HG02571 (cell line): ENCODE measurements at regions not wholly inside any gene's neighbourhood (a gene's known extent, or its start where the extent isn't known, plus 50 kb on each side); places are given as distances from the start of the nearest gene placed in this dataset.
"Not testable (repeated sequence)": the region's sequence is repeated elsewhere in the genome, so short reads cannot be mapped to it uniquely, and the experiment has no call there.

Source experiments
- ATAC-seq: cut with Tn5 transposase; IDR thresholded peaks from one replicate; pipeline ENCODE4 v1.9.1; 2021; ENCODE audit warnings: mild to moderate bottlenecking, moderate library complexity; ENCODE audit not compliant: unreplicated experiment

DNA sequence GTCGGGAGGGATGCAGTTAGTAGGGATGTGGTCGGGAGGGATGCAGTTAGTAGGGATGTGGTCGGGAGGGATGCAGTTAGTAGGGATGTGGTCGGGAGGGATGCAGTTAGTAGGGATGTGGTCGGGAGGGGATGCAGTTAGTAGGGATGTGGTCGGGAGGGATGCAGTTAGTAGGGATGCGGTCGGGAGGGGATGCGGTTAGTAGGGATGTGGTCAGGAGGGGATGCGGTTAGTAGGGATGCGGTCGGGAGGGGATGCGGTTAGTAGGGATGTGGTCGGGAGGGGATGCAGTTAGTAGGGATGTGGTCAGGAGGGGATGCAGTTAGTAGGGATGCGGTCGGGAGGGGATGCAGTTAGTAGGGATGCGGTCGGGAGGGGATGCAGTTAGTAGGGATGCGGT is 96.2 kb downstream of the BDH1 start:
- ATAC-seq, result not testable (repeated sequence)

DNA sequence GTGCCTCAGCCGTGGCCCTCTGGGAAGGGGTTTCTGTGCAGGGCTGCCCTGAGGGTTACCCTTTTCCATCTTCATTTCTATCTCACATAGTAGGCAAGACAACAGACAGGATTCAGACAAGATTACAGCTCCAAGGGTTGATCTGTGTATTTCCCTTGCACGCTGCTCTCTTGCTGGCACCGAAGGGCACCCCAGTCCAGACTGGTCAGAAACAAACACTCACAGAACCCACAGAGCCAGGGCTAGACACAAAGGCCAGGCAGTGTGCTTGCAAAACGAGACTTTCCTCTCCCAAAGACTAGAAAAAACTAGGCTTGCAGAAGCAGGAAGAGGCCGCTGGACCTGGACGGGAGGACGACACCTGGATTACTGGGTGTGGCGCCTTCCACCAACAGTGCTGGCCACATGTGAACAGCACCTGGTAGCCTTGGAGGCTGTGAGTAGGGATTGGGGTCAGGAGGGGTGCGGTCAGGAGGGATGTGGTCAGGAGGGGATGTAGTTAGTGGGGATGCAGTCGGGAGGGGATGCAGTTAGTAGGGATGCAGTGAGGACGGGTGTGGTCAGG is 96.8 kb downstream of the BDH1 start:
- ATAC-seq, result no peak

DNA sequence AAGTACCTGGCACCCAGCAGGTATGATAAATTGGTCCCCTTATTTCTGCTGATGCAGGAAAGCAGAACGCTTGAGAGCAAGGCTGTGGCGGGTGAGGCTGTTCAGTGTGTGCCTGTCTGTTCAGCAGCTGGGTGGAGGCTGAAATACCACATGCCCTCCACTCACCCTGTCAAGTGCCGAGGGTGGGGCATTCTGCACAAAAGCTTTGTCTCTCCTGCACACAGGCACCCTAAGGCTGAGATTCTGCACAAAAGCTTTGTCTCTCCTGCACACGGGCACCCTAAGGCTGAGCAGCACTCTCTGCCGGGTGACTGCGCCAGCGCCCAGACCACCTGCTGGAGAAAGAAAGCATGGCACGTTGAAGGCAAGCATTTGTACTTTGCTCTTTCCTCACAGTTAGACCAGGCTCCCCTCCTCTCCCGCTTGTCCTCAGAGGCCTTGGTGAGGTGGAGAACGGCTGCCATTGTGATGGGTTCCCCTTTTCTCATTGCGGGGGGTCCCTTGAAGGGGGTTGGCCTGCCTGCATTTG is 97.5 kb downstream of the BDH1 start:
- no peak for ATAC-seq

DNA sequence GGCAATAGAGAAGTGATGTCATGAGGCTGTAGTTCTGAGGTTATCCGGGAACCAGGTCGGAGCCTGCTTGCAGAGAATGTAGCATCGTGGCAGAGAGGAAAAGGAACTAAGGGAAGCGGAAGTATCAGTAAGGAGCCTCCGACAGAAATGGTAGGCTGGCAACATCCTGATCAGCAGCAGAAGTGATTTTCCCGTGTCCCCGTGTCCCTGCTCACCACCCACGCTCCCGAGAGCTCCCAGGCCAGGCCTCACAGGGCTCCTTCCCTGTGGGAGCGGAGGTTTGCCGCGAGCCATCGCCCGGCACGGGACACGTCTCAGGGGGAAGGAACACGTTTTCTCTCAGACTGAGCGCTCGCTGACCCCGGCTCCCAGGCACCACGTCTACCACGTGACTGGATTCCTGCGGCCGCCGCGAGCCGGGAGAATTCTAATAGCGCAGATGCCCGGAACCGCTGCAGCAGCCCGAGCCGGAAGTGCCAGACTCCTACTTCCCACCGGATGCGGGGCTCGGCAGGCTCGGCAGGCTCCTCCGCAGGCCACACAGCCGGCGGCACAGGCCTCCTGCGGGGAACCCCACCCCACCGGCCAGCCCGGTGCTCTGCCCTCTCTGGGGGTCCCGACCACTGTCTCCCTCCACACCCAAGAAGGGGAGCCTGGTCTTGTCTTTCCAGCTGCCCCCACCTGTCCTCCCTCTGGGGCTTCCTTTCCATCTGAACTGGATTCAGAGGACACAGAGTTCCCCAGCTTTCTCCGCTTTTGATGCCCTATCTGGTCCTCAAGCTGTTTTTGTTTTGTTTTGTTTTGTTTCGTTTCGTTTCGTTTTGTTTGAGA is 99.3 kb downstream of the BDH1 start:
- peak; percentile 59 for ATAC-seq

DNA sequence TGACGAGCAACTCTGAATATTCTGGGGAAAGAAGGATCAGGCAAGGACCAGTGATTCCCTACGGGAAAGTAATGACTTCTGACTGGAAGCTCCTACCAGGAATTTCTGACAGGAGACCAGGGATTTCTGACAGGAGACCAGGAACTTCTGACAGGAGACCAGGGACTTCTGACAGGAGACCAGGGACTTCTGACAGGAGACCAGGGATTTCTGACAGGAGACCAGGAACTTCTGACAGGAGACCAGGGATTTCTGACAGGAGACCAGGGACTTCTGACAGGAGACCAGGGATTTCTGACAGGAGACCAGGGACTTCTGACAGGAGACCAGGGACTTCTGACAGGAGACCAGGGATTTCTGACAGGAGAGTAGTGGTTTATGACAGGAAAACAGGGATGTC is 100.9 kb downstream of the BDH1 start:
- not testable (repeated sequence) for ATAC-seq

DNA sequence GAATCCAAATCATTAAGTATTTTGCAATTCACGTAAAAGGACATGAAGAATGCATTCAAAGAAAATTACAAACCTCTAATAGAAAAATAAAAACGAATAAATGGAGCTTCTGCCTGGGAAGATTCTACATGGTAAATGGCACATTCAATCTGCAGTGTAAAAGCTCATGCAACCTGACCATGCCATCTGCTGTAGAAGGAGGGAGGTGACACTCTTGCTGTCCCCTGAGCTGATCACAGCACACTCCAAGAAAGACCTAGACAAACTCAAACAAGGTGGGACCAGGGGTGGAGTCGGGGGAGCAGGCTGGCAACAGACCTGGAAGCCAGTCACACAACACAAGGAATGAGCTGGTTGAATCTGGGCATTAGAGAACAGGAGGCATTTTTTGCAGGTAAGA is 101.8 kb downstream of the BDH1 start:
- no peak for ATAC-seq

DNA sequence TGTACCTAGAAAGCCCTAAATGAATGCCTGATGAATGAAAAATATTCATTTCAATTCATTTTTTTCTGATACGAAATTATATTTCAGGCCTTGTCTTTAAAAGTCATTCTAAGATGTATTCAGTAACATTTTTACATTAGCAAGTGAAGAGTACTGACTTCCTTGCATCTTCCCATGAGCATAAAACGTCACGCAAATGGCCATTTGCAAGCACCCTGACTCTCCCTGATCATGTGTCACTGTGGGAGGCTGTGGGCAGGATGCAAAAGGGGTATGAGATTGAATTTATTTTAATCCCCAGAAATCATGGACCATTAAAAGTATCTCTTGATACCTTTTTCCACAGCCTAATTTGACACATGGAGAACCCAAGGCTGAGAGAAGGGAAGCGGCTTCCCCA is 105.0 kb downstream of the BDH1 start:
- no peak for ATAC-seq

DNA sequence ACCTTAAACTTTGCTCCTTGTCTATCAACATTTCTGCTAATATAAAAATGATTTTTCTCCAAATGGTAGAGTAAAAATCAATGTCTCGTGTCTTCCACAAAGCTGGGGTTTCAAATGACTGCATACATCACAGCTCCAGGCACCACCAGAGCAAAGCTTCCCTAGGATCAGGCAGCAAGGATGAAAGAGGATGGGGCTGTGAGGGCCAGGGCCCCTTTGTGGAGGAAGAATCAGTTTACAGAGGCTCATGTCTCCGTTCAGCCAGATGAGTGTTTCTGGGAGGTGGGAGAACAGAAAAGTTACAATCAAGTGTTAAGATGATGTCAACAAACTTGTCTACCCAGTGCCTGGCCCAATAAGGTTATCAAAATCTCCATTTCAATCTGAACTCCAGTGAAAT is 105.5 kb downstream of the BDH1 start:
- no peak for ATAC-seq

DNA sequence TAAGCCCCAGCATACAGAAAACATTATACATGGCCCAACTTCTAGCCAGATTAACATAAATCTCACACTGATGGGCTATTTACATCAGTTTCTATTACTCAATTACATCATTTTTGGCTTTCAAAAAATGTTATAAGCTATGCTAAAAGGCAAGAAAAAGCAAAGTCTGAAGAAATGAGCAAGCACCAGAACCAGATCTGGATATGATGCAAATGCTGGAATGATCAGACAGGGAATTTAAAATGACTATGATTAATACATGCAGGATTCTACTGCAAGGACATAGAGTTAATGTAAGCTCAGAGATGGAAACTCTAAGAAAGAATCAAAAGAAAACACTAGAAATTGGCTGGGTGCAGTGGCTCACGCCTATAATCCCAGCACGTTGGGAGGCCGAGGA is 106.6 kb downstream of the BDH1 start:
- ATAC-seq, result not testable (repeated sequence)

DNA sequence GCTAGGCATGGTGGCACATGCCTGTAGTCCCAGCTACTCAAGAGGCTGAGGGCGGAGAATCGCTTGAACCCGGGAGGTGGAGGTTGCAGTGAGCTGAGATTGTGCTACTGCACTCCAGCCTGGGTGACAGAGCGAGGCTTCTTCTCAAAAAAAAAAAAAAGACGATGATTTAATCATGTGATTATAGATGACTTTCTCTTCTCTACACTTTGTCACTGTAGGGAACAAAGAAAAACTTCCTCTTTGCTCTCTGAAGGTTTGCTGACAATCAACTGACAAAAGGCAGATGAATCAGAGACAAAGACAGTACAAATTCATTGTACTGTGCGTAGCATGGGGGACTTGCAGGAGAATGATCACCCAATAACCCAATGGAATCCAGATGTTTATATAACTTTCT is 108.0 kb downstream of the BDH1 start:
- not testable (repeated sequence) for ATAC-seq

DNA sequence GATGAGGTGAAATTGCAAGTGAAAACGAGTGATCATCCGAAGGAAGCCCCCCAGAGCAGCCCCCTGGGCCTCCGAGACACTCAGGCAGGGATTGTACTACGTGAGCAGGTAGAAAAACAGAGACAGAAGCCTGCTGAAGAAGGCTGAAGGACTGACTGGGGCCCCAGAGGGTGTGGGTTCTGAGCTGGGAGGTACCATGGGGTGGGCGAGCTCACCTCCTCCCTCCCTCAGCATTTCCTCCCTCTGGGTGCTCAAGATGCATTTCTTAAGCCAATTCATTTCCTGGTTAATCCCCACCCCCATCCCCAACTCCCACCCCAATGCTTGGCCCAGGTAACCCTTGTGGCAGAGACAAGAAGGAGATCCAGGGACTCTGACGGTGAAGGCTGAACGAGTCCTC is 108.7 kb downstream of the BDH1 start:
- no peak for ATAC-seq

DNA sequence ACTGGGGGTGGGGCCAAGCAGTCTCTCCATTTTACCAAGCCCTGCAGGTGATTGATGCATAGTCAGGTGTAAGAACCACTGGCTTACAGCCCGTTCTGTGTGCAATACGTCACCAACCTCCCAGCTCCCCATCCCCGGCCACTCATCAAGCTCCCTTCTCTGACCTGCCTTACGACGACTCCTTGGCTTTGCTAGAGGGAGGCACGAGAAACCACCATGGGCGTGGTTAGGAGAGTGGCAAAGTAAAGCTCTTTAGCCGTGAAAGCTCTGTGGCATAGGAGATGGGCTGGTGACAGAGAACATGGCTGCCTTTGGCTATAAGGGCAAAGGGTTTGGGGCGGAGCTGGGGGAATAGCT is 109.1 kb downstream of the BDH1 start:
- no peak for ATAC-seq

DNA sequence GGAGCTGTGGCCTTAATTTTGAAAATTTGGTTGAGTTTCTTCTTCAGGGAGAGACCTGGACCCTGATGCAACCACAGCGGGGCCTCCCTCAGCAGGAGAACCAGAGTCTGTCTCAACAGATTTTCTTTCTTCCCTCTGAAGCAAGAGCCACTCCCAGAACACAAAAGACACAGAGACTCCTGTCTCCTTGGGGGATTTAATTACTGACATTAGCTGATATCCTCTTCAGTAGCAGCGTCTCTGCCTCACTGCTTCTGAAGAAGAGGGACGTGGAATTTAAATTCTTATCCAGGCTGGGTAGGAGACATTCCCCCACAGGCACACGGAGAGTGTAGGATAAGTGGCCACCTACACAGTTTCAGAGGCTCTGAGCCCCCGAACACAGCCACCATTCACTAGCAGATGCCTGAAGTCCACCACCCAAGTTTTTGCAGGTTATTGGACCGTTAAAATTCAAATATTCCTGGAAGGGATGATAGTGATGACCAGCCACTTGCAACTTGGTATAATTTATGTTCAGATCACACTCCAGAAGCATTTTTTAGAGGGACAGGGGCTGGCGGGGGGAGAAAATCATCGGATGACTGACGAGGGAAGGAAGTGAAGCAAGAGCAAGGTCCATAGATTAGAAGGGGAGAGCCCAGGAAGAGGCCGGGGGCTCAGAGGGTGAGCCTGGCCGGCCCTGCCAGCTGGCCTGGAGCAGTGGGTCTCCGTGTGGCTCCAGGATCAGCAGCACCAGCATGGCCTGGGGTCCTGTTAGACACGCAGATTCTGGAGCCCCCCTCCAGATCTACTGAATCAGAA is 109.7 kb downstream of the BDH1 start:
- ATAC-seq, result no peak

DNA sequence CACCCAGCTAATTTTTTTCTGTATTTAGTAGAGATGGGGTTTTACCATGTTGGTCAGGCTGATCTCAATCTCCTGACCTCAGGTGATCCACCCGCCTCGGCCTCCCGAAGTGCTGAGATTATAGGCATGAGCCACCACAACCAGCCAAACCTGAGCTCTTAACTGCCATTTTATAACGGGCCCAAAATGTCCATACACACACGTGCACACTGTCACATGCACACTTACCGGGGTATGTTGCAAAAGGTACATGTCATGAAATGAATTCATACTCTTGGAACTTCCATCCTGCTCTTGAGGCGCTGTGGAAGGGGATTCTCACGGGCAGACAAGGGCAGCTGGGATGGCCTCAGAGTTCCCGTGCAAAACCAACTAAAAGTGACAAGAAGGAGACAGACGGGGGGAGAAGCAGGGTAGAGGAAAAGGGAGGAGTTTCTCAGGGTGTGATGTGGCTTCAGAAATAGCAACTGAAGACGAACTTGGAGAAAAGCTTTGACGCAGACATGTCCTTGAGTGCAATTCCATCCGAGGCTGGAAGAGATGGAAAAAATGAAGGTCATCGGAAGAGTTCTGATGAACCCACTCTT is 110.9 kb downstream of the BDH1 start:
- no peak for ATAC-seq

DNA sequence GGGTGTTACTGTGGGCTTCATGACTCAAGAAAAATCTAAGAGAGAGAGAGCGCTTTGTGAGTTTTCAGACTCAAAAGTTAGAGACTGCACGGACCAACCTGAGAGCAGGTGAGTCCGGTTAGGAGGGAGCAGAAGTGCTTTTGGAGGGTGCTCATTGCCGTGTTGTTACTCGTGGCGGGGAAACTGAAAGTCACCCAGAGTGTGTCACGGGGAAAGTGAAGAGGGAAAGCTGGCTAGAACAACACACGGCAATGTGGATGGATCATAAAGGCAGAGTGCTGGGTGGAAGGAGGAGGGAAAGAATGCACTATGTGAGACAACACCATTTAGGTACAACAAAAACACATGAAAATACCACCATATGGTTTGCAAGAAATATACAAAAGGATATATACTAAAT is 112.3 kb downstream of the BDH1 start:
- ATAC-seq, result no peak

DNA sequence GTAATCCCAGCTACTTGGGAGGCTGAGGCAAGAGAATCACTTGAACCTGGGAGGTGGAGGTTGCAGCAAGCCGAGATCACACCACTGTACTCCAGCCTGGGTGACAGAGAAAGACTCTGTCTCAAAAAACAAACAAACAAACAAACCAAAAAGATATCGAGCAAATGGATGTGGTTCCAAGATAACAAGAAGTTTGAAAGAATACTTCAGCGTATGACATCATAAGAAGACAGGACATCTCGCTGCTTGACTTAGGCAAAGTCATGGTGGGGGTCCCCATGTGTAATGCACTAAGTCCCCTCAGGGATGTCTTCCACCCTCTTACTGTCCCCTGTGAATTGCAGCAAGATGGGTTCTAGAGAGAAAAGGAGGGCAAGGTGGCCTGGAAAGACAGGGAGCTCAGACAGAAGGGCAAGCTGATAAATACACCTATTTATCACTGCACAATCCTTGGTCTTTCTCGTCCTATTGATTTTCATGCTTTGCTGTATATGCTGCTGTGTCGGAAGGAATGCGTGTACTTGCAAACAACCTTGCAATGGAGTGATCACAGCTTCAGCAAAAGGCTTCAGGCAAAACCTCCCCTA is 115.0 kb downstream of the BDH1 start:
- no peak for ATAC-seq

DNA sequence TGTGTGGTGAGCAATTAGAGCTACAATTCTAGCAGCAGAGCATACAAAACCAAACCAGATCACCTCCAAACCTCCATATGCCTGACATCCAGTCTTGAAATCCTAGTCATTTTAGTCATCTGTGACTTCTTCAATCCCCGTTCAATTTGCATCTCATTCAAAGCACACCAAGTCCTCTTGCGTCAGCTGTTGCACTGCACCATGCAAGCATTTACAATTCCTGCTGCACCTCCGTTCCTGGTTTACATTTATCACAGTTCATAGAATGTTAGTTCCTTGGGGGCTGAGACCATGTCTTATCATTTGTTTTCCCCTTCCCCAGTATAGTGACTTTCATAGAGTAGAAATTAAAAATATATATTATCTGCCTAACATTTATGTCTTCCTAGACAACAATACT is 116.9 kb downstream of the BDH1 start:
- ATAC-seq, result no peak

DNA sequence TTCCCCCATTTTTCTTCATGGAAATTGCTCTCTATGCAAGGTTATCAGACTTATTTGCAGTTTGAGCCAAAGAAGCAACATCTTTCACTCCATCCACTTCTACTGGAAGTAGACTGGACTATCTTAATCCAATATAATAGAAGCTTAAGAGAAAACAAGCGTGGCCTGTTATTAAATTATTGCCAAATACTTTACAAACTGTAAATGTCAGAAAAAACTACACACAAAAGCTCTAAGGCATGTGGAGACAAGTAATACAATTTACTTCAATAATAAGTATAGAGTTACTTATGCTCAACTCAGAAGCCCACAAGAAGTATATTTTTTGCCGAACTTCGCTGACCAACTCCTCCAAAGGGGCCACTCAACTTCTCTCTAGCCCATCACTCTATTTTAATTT is 120.3 kb downstream of the BDH1 start:
- ATAC-seq, result no peak

DNA sequence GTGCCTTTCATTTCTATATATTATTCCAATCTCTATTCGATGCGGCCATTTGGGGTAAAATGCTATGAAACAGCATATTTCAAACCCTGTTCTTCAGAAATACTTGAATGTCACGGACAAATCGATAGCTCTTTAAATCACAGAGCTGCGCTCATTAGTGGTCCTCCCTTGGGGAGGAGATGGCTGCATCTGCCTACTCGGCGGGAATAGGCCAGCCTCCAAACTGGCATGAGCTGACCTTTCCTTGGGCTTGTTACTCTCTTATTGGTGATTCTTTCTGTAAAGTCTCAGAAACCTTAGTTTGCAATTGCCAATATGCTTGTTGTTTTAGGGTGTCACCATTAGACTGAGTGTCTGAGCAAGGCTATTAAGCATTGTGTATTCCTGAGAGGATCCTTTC is 120.9 kb downstream of the BDH1 start:
- ATAC-seq, result no peak

DNA sequence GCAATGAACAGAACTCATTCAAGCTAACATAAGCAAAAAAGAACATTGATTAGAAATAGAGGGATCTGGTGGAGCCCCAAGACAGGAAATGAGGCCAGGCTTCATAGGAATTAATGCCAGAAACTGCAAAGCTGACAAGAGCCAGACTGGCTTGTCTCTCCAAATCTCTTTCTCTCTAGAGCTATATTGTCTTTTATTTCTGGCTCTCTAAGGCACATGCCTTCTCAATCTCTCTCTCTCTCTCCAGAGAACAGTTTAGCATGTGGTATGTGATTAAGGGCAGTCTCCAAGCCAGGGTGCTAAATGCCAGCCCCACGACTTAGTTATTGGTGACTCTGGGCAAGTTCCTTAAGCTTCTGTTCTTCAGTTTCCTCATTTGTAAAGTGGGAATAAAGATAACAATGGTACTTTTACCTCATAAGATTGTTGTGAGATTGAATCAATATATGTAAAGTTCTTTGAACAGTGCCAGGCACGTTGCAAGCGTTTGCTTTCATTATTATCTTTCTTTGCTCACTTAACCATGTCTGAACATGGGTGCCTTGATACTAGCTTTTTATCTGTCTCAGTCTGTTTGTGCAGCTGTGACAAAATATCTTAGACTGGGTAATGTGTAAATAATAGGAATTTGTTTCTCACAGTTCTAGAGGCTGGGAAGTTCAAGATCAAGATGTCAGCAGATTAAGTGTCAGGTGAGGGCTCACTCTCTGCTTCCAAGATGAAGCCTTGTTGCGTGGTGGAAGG is 123.2 kb downstream of the BDH1 start:
- ATAC-seq, result no peak
